ENCODE measurements at regions not wholly inside any gene's neighbourhood (a gene's known extent, or its start where the extent isn't known, plus 50 kb on each side); places are given as distances from the start of the nearest gene placed in this dataset.

GRCh38 chr4:31548021-31548420, 827.9 kb downstream of the PCDH7 start:
- Histone ChIP-seq H3K4me3 (ENCODE audit: low read depth, low read length) (no peak overlapping the region), H3K9ac (no peak overlapping the region), H3K79me2 (no peaks in the 10 kb centered on the region), H2AFZ (no peak overlapping the region), H3K9me3 (ENCODE audit: control insufficient read depth, low read length) (no peaks in the 10 kb centered on the region), H3K27me3 (ENCODE audit: control insufficient read depth, insufficient read depth, low read length) (no peaks in the 10 kb centered on the region), H3K27ac (no peak overlapping the region), H3K4me1 (no peaks in the 10 kb centered on the region), H3K36me3 (ENCODE audit: control insufficient read depth, insufficient read depth, low read length) (no peaks in the 10 kb centered on the region), H3K4me2 (ENCODE audit: low read length) (no peak overlapping the region)
- no peak for TF ChIP-seq CTCF (IDR thresholded peaks at IDR 0.05)

- Histone ChIP-seq H3K4me1 (no peaks in the 10 kb centered on the region), H3K27ac (no peak overlapping the region)
These were observed 828.7 kb downstream of the PCDH7 start for GRCh38 chr4:31548823-31549222.

GRCh38 chr4:31549256-31549655, 829.1 kb downstream of the PCDH7 start:
- Histone ChIP-seq H3K9ac (no peak overlapping the region), H3K4me1 (no peaks in the 10 kb centered on the region), H2AFZ (no peak overlapping the region), H3K9me3 (ENCODE audit: control insufficient read depth, low read length) (no peaks in the 10 kb centered on the region), H3K27ac (no peak overlapping the region), H3K4me3 (ENCODE audit: low read depth, low read length) (no peak overlapping the region), H3K27me3 (ENCODE audit: control insufficient read depth, insufficient read depth, low read length) (no peaks in the 10 kb centered on the region), H3K36me3 (ENCODE audit: control insufficient read depth, insufficient read depth, low read length) (no peaks in the 10 kb centered on the region), H3K79me2 (no peaks in the 10 kb centered on the region), H3K4me2 (ENCODE audit: low read length) (no peak overlapping the region)
- no peak for TF ChIP-seq CTCF (IDR thresholded peaks at IDR 0.05)

More at GRCh38 chr4:31548823-31549222, 828.7 kb downstream of the PCDH7 start:
- no peaks in the 10 kb centered on the region for H3K79me2 ChIP-seq
- H3K9me3 ChIP-seq (ENCODE audit: control insufficient read depth, low read length): no peaks in the 10 kb centered on the region
- H3K4me3 ChIP-seq (ENCODE audit: low read depth, low read length): no peak overlapping the region
- no peak overlapping the region for H3K9ac ChIP-seq
- no peaks in the 10 kb centered on the region for H3K27me3 ChIP-seq (ENCODE audit: control insufficient read depth, insufficient read depth, low read length)
- TF ChIP-seq CTCF (IDR thresholded peaks at IDR 0.05): no peak
- H2AFZ ChIP-seq: no peak overlapping the region
- H3K36me3 ChIP-seq (ENCODE audit: control insufficient read depth, insufficient read depth, low read length): no peaks in the 10 kb centered on the region
- no peak overlapping the region for H3K4me2 ChIP-seq (ENCODE audit: low read length)

- H3K36me3 ChIP-seq (ENCODE audit: control insufficient read depth, insufficient read depth, low read length): no peaks in the 10 kb centered on the region
- H3K27me3 ChIP-seq (ENCODE audit: control insufficient read depth, insufficient read depth, low read length): no peaks in the 10 kb centered on the region
- H3K9me3 ChIP-seq (ENCODE audit: control insufficient read depth, low read length): no peaks in the 10 kb centered on the region
- H3K79me2 ChIP-seq: no peaks in the 10 kb centered on the region
- H3K4me2 ChIP-seq (ENCODE audit: low read length): no peak overlapping the region
- no peak overlapping the region for H3K27ac ChIP-seq
- no peak for TF ChIP-seq CTCF (IDR thresholded peaks at IDR 0.05)
- no peaks in the 10 kb centered on the region for H3K4me1 ChIP-seq
- H2AFZ ChIP-seq: no peak overlapping the region
- no peak overlapping the region for H3K9ac ChIP-seq
- no peak overlapping the region for H3K4me3 ChIP-seq (ENCODE audit: low read depth, low read length)
These were observed 837.3 kb downstream of the PCDH7 start for GRCh38 chr4:31557437-31557836.

GRCh38 chr4:31573554-31573953, 853.4 kb downstream of the PCDH7 start:
- no peak for TF ChIP-seq CTCF (IDR thresholded peaks at IDR 0.05)
- Histone ChIP-seq H3K4me2 (ENCODE audit: low read length) (no peak overlapping the region), H3K36me3 (ENCODE audit: control insufficient read depth, insufficient read depth, low read length) (no peaks in the 10 kb centered on the region), H3K79me2 (no peaks in the 10 kb centered on the region), H3K9me3 (ENCODE audit: control insufficient read depth, low read length) (no peaks in the 10 kb centered on the region), H3K9ac (no peak overlapping the region), H2AFZ (no peak overlapping the region), H3K27me3 (ENCODE audit: control insufficient read depth, insufficient read depth, low read length) (no peaks in the 10 kb centered on the region), H3K4me1 (no peaks in the 10 kb centered on the region), H3K27ac (no peak overlapping the region), H3K4me3 (ENCODE audit: low read depth, low read length) (no peak overlapping the region)
